ENCODE measurements at regions not wholly inside any gene's neighbourhood (a gene's known extent, or its start where the extent isn't known, plus 50 kb on each side); places are given as distances from the start of the nearest gene placed in this dataset.

- no peak overlapping the region for H3K4me3 Mint-ChIP-seq
- H3K36me3 Mint-ChIP-seq (ENCODE audit: low read depth) = no peaks in the 10 kb centered on the region
- 89 to 94% methylated on average over 4 to 5 of the region's 5 CpGs for WGBS, 2 experiments (ENCODE audit: insufficient coverage in 1 of 2, insufficient read length in 1 of 2)
- peaks cover 4% of the 10 kb centered on the region for H3K4me1 ChIP-seq (ENCODE audit: control insufficient read depth, insufficient read depth, low read length)
- H3K27me3 Mint-ChIP-seq (ENCODE audit: insufficient read depth) = no peaks in the 10 kb centered on the region
- TF ChIP-seq CTCF (conservative IDR thresholded peaks at IDR 0.05) = no peak
- no peaks in the 10 kb centered on the region for H3K27me3 ChIP-seq (ENCODE audit: control insufficient read depth, insufficient read depth, low read length, poor library complexity, severe bottlenecking)
- H3K9me3 Mint-ChIP-seq = no peaks in the 10 kb centered on the region
- DNase-seq = no peak
- peaks cover 4% of the 10 kb centered on the region for H3K9me3 ChIP-seq (ENCODE audit: control insufficient read depth, low read length)
- H3K36me3 ChIP-seq (ENCODE audit: control insufficient read depth, insufficient read depth, low read length) = no peaks in the 10 kb centered on the region
- H3K9ac ChIP-seq (ENCODE audit: extremely low read depth, low read length, poor library complexity, severe bottlenecking) = no peak overlapping the region
- no peak overlapping the region for H3K27ac ChIP-seq (ENCODE audit: low read depth, low read length)
- no peak overlapping the region for H3K27ac Mint-ChIP-seq
- peaks cover 21% of the 10 kb centered on the region for H3K4me1 Mint-ChIP-seq
- H3K4me3 ChIP-seq (ENCODE audit: low read length) = no peak overlapping the region
Measured at GRCh38 chr1:219433001-219433400, 179.9 kb downstream of the ZC3H11B start.

- DNase-seq = no peak
- Mint-ChIP-seq H3K27ac (no peak overlapping the region), H3K9me3 (no peaks in the 10 kb centered on the region), H3K4me1 (peaks cover 21% of the 10 kb centered on the region), H3K36me3 (ENCODE audit: low read depth) (no peaks in the 10 kb centered on the region), H3K27me3 (ENCODE audit: insufficient read depth) (no peaks in the 10 kb centered on the region), H3K4me3 (no peak overlapping the region)
- no peak for TF ChIP-seq CTCF (conservative IDR thresholded peaks at IDR 0.05)
- Histone ChIP-seq H3K4me1 (ENCODE audit: control insufficient read depth, insufficient read depth, low read length) (peaks cover 4% of the 10 kb centered on the region), H3K27me3 (ENCODE audit: control insufficient read depth, insufficient read depth, low read length, poor library complexity, severe bottlenecking) (no peaks in the 10 kb centered on the region), H3K9me3 (ENCODE audit: control insufficient read depth, low read length) (peaks cover 4% of the 10 kb centered on the region), H3K36me3 (ENCODE audit: control insufficient read depth, insufficient read depth, low read length) (no peaks in the 10 kb centered on the region), H3K9ac (ENCODE audit: extremely low read depth, low read length, poor library complexity, severe bottlenecking) (no peak overlapping the region), H3K4me3 (ENCODE audit: low read length) (no peak overlapping the region), H3K27ac (ENCODE audit: low read depth, low read length) (no peak overlapping the region)
- 78 to 79% methylated on average over 3 of the region's 3 CpGs for WGBS, 2 experiments (ENCODE audit: insufficient coverage in 1 of 2, insufficient read length in 1 of 2)
Measured at GRCh38 chr1:219432191-219432606, 180.7 kb downstream of the ZC3H11B start.

GRCh38 chr1:219430419-219430818 lies 182.5 kb downstream of the ZC3H11B start:
- Histone ChIP-seq H3K9ac (ENCODE audit: extremely low read depth, low read length, poor library complexity, severe bottlenecking) (no peak overlapping the region), H3K27me3 (ENCODE audit: control insufficient read depth, insufficient read depth, low read length, poor library complexity, severe bottlenecking) (no peaks in the 10 kb centered on the region), H3K27ac (ENCODE audit: low read depth, low read length) (no peak overlapping the region), H3K4me3 (ENCODE audit: low read length) (no peak overlapping the region), H3K36me3 (ENCODE audit: control insufficient read depth, insufficient read depth, low read length) (no peaks in the 10 kb centered on the region), H3K9me3 (ENCODE audit: control insufficient read depth, low read length) (peaks cover 4% of the 10 kb centered on the region), H3K4me1 (ENCODE audit: control insufficient read depth, insufficient read depth, low read length) (peaks cover 4% of the 10 kb centered on the region)
- WGBS, 2 experiments (ENCODE audit: insufficient coverage in 1 of 2, insufficient read length in 1 of 2) = 89% methylated on average over 1 of the region's 1 CpG; no CpG with 5 or more reads in 1 of the 2 experiments
- Mint-ChIP-seq H3K9me3 (no peaks in the 10 kb centered on the region), H3K27ac (no peak overlapping the region), H3K4me1 (peaks cover 21% of the 10 kb centered on the region), H3K4me3 (no peak overlapping the region), H3K36me3 (ENCODE audit: low read depth) (no peaks in the 10 kb centered on the region), H3K27me3 (ENCODE audit: insufficient read depth) (no peaks in the 10 kb centered on the region)
- no peak for DNase-seq
- no peak for TF ChIP-seq CTCF (conservative IDR thresholded peaks at IDR 0.05)
